ENCODE measurements at regions not wholly inside any gene's neighbourhood (a gene's known extent, or its start where the extent isn't known, plus 50 kb on each side); places are given as distances from the start of the nearest gene placed in this dataset.

DNA sequence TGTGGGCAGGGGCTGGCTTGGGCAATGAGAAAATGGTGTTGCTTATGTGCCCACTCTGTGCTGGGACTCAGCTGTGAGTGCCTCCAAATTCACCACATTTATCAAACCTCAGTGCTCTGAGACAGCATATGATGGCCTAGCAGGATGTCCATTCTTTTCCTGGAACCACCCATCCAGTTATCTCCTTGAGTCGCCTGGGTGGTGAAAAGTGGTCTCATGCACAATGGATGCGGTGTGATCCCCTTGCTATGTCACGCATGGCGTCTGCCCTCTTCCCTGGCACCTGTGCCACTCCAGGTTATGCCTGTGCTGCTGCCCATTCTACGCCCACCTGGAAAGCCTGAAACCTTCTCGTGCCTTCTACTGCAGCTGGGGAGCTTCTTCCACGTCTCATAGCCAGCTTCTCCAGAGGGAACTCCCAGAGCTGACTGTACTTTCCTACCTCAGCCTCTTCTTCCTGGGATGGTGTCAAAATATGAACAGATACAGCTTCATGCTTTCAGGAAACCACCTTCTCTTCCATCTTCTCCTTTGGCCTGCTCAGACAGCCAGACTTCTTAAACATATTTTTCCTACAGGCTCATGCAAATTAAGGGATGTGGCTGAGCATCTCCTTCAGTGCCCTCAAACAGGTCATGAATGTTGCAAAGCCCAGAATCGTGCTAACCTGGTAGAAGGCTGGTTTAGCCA lies 147.3 kb downstream of the PFKFB3 start:
- TF ChIP-seq SIRT6 (IDR thresholded peaks at IDR 0.05; ENCODE audit: low read length) (no peak), RAD21 (IDR thresholded peaks at IDR 0.05 in 1 of 2, conservative IDR thresholded peaks at IDR 0.05 in 1 of 2; ENCODE audit: low read depth in 2 of 2, low read length in 2 of 2) (no peak), PHF8 (conservative IDR thresholded peaks at IDR 0.05; ENCODE audit: low read depth, low read length) (no peak), ASH2L (IDR thresholded peaks at IDR 0.05; ENCODE audit: low read length) (no peak), EP300 (IDR thresholded peaks at IDR 0.05; ENCODE audit: borderline replicate concordance in 1 of 2, low read depth in 2 of 2, low read length in 2 of 2) (no peak)

Data from H1 (cell line).